GM12878 (cell line): ENCODE measurements at regions not wholly inside any gene's neighbourhood (a gene's known extent, or its start where the extent isn't known, plus 50 kb on each side); places are given as distances from the start of the nearest gene placed in this dataset.

Source experiments
- ATAC-seq: fragments of 200-7000 bp; cut with Tn5 transposase; 3 replicates; pipeline ENCODE4 v1.9.1; 2020; ENCODE audit warnings: mild to moderate bottlenecking, moderate library complexity
- BruUV-seq: library from RNA; stranded (reverse); fragments of 400-500 nt; replicated peaks from 2 replicates; lab custom pipeline; 2021; lab: Mats Ljungman, UMichigan
- CTCF ChIA-PET: fragments of 300-600 bp; sonication (Branson Sonifier 250); formaldehyde crosslinking; extraction: SDS; loops from one replicate; lab custom pipeline; 2021; ENCODE audit warnings: inconsistent platforms; lab: Yijun Ruan, JAX
- POLR2A ChIA-PET: fragments of 350-600 bp; formaldehyde crosslinking; extraction: SDS; loops from one replicate; lab custom pipeline; 2021; ENCODE audit warnings: inconsistent platforms; lab: Charles Lee
- RAD21 ChIA-PET: fragments of 300-600 bp; sonication (Branson Sonifier 250); formaldehyde crosslinking; loops from one replicate; lab custom pipeline; 2023; ENCODE audit warnings: antibody characterized with exemption; ENCODE audit not compliant: unreplicated experiment; lab: Charles Lee
- SMC1A ChIA-PET: fragments of 300-600 bp; sonication (Branson Sonifier 250); formaldehyde crosslinking; loops from one replicate; lab custom pipeline; 2023; ENCODE audit not compliant: unreplicated experiment, uncharacterized antibody; lab: Charles Lee
- DNase-seq: peaks from one replicate; pipeline ENCODE4 v3.0.0-alpha.2; 2011; ENCODE audit warnings: low read depth, low spot score
- FAIRE-seq: peaks from 3 replicates; lab custom pipeline; 2011; peaks lifted over from hg19 to GRCh38; lab: Jason Lieb, UNC
- H2AFZ ChIP-seq: 2 replicates; pipeline ENCODE4 v1.6.0; 2011; ENCODE audit warnings: low read depth, low read length, control low read depth; ENCODE audit not compliant: control insufficient read depth
- H3K27ac ChIP-seq: 2 replicates; pipeline ENCODE4 v1.5.1; 2011; ENCODE audit warnings: control low read depth; ENCODE audit not compliant: control insufficient read depth, insufficient read depth
- H3K27me3 ChIP-seq, 2 experiments: replicated peaks in 1 of 2; 2 replicates each; pipeline versions ENCODE4 v1.6.0 to v1.6.1; 2011; ENCODE audit warnings: low read length in 1 of 2; ENCODE audit not compliant: control insufficient read depth in 2 of 2, insufficient read depth in 2 of 2
- H3K36me3 ChIP-seq, 2 experiments: 2 replicates each; pipeline ENCODE4 v1.5.1; 2011; ENCODE audit warnings: low read length in 1 of 2; ENCODE audit not compliant: control insufficient read depth in 2 of 2, insufficient read depth in 2 of 2
- H3K4me1 ChIP-seq: 2 replicates; pipeline ENCODE4 v1.6.1; 2011; ENCODE audit warnings: mild to moderate bottlenecking, low read length, moderate library complexity, mixed read lengths; ENCODE audit not compliant: control insufficient read depth, insufficient read depth
- H3K4me2 ChIP-seq: 2 replicates; pipeline ENCODE4 v1.6.0; 2011; ENCODE audit warnings: control low read depth; ENCODE audit not compliant: control insufficient read depth, insufficient read depth
- H3K4me3 ChIP-seq: fragments of 200-600 bp; sonication (generic); 2 replicates; pipeline ENCODE4 v1.5.1; 2016
- H3K79me2 ChIP-seq: 2 replicates; pipeline ENCODE4 v1.6.0; 2011; ENCODE audit warnings: low read length; ENCODE audit not compliant: control insufficient read depth, insufficient read depth
- H3K9ac ChIP-seq: 2 replicates; pipeline ENCODE4 v1.8.0; 2011; ENCODE audit warnings: low read length, control low read depth, mixed read lengths; ENCODE audit not compliant: control insufficient read depth, insufficient read depth
- H3K9me3 ChIP-seq: replicated peaks from 3 replicates; pipeline ENCODE4 v1.5.1; 2011; ENCODE audit warnings: mild to moderate bottlenecking, low read length; ENCODE audit not compliant: control insufficient read depth, insufficient read depth
- H4K20me1 ChIP-seq: 2 replicates; pipeline ENCODE4 v1.6.0; 2011; ENCODE audit not compliant: control insufficient read depth, insufficient read depth
- EZH2 ChIP-seq: IDR thresholded peaks from 2 replicates; pipeline ENCODE4 v1.6.1; 2012; ENCODE audit warnings: low read depth, mild to moderate bottlenecking, control low read depth, inconsistent platforms, low read length, borderline replicate concordance; ENCODE audit not compliant: control insufficient read depth
- MEF2B ChIP-seq: fragments of 450-650 bp; IDR thresholded peaks from 2 replicates; pipeline ENCODE4 v1.6.1; 2018; ENCODE audit warnings: mild to moderate bottlenecking, moderate library complexity; ENCODE audit not compliant: partially characterized antibody, poor library complexity, severe bottlenecking
- NR2C1 ChIP-seq: fragments of 450-650 bp; IDR thresholded peaks from 2 replicates; pipeline ENCODE4 v1.6.1; 2017; ENCODE audit warnings: antibody characterized with exemption, mild to moderate bottlenecking, moderate library complexity
- RAD21 ChIP-seq: IDR thresholded peaks from 2 replicates; pipeline ENCODE4 v1.6.1; 2011; ENCODE audit warnings: mild to moderate bottlenecking, low read depth, low read length, moderate library complexity; ENCODE audit not compliant: insufficient read depth
- SIN3A ChIP-seq: IDR thresholded peaks from 2 replicates; pipeline ENCODE4 v1.6.1; 2012; ENCODE audit warnings: low read depth, low read length, improper control_type of control experiment
- SP1 ChIP-seq: IDR thresholded peaks from one replicate; pipeline ENCODE4 v1.6.1; 2011; ENCODE audit warnings: low read depth, low read length
- SRF ChIP-seq, 2 experiments: IDR thresholded peaks; 2 replicates each; pipeline ENCODE4 v1.6.1; 2011; ENCODE audit warnings: low read depth in 2 of 2, low read length in 2 of 2, mild to moderate bottlenecking in 1 of 2, moderate library complexity in 1 of 2
- TARDBP ChIP-seq: IDR thresholded peaks from 2 replicates; pipeline ENCODE4 v1.6.1; 2016; ENCODE audit warnings: borderline replicate concordance
- TCF3 ChIP-seq: IDR thresholded peaks from 2 replicates; pipeline ENCODE4 v1.6.1; 2012; ENCODE audit warnings: low read depth, mild to moderate bottlenecking, low read length, borderline replicate concordance; ENCODE audit not compliant: insufficient read depth
- WRNIP1 ChIP-seq: IDR thresholded peaks from 2 replicates; pipeline ENCODE4 v1.6.1; 2011; ENCODE audit warnings: low read depth, low read length, improper control_type of control experiment, borderline replicate concordance
- YY1 ChIP-seq: IDR thresholded peaks from 2 replicates; pipeline ENCODE4 v1.6.1; 2011; ENCODE audit warnings: low read depth, mild to moderate bottlenecking, low read length
- WGBS: methylation state at CpG from one replicate; pipeline ENCODE4 v1.1.6; 2016; ENCODE audit warnings: low lambda C conversion rate; ENCODE audit not compliant: insufficient replicate concordance, insufficient coverage; ENCODE audit errors: missing lambda C conversion rate; 5-methylcytosine and 5-hydroxymethylcytosine counted together
- in situ Hi-C: fragments of 300-500 bp; cut with MboI; formaldehyde crosslinking; loops from 9 replicates; pipeline ENCODE4 v1.14.3; 2018; ENCODE audit warnings: mixed read lengths
- intact Hi-C: fragments of 100-400 bp; cut with micrococcal nuclease; formaldehyde crosslinking; loops from one replicate; pipeline ENCODE4 v1.14.2; 2022; ENCODE audit not compliant: unreplicated experiment
- TF ChIP-seq, protein P1 (sequence below): IDR thresholded peaks from 2 replicates; pipeline ENCODE4 v1.6.1; 2012; ENCODE audit warnings: improper control_type of control experiment, low read depth, low read length; ENCODE audit not compliant: insufficient replicate concordance

DNA sequence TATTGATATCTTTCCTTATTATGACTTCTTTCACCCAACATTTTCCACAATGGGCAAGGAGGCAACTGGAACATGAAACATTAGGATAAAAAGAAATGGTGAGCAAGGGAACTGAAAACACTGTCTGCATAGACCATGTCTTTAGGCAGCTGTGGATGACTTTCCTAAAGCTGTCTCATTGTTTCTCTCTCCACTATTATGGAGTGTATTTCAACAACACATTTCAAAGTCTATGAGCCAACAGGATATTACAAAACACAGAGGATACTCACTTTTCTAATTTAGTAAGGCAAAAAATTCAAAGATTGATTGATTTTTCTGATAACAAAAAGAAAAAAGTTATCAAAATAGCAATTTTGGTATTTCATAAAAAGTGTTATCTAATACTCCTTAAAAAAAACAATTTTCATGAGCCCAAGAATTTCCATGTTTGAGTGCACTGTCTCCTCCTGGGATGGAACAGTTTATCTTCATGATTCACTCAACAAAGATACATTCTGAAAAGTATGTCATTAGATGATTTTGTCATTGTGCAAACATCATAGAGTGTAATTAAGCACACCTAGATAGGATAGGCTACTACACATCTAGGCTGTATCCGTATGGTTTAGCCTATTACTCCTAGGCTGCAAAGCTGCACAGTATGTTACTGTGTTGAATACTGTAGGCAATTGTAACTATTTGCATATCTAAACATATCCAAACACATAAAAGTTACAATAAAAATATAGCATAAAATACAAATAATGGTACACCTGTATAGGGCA, 1568.4 kb downstream of the SLITRK5 start:
- no peak for FAIRE-seq
- ChIA-PET POLR2A (no interaction called here), SMC1A (no interaction called here)

DNA sequence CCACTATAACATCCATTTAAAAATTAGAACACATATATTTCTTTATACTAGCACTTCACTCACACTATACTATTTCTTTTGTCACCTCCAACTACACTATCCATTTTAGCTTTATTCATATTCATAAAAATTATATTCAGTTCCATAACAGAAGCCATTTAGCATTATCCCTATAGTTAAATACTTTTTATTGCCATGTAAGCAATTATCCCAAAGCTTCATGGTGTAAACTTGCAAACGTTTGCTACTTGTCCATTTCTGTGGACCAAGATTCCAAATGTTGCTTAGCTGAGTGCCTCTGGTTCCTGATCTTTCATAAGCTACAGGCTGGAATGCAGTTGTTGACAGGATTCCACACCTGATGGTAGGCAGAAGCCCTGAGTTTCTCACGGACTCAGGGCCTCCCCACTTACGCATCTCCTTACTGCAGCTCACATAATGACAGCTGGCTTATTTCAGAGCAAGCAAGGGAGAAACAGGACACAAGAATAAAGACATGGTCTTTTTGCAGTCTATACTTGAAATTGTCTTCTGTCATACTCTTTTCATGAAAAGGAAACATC, 1584.8 kb downstream of the SLITRK5 start:
- Histone ChIP-seq H3K4me2 (no peak overlapping the region), H2AFZ (no peak overlapping the region), H3K4me1 (no peaks in the 10 kb centered on the region), H4K20me1 (no peaks in the 10 kb centered on the region), H3K79me2 (no peaks in the 10 kb centered on the region), H3K36me3 (no peaks in the 10 kb centered on the region), H3K4me3 (no peak overlapping the region)
- no peak for FAIRE-seq
- no TSS peak for BruUV-seq
- POLR2A ChIA-PET, result no interaction called here
- CTCF ChIA-PET, result no interaction called here
- no peak for TF ChIP-seq MEF2B
- TF ChIP-seq, protein P1, sequence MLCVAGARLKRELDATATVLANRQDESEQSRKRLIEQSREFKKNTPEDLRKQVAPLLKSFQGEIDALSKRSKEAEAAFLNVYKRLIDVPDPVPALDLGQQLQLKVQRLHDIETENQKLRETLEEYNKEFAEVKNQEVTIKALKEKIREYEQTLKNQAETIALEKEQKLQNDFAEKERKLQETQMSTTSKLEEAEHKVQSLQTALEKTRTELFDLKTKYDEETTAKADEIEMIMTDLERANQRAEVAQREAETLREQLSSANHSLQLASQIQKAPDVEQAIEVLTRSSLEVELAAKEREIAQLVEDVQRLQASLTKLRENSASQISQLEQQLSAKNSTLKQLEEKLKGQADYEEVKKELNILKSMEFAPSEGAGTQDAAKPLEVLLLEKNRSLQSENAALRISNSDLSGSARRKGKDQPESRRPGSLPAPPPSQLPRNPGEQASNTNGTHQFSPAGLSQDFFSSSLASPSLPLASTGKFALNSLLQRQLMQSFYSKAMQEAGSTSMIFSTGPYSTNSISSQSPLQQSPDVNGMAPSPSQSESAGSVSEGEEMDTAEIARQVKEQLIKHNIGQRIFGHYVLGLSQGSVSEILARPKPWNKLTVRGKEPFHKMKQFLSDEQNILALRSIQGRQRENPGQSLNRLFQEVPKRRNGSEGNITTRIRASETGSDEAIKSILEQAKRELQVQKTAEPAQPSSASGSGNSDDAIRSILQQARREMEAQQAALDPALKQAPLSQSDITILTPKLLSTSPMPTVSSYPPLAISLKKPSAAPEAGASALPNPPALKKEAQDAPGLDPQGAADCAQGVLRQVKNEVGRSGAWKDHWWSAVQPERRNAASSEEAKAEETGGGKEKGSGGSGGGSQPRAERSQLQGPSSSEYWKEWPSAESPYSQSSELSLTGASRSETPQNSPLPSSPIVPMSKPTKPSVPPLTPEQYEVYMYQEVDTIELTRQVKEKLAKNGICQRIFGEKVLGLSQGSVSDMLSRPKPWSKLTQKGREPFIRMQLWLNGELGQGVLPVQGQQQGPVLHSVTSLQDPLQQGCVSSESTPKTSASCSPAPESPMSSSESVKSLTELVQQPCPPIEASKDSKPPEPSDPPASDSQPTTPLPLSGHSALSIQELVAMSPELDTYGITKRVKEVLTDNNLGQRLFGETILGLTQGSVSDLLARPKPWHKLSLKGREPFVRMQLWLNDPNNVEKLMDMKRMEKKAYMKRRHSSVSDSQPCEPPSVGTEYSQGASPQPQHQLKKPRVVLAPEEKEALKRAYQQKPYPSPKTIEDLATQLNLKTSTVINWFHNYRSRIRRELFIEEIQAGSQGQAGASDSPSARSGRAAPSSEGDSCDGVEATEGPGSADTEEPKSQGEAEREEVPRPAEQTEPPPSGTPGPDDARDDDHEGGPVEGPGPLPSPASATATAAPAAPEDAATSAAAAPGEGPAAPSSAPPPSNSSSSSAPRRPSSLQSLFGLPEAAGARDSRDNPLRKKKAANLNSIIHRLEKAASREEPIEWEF, result no peak
- TF ChIP-seq, all 136 proteins: peak for 0
- Histone ChIP-seq H3K27me3 (no peaks in the 10 kb centered on the region), H3K27ac (no peak overlapping the region), H3K9me3 (no peaks in the 10 kb centered on the region; the same call in 2 of the 3 replicates), H3K9ac (no peak overlapping the region)
- SMC1A ChIA-PET, result no interaction called here
- WGBS, result 0% methylated on average over 3 of the region's 3 CpGs
- ATAC-seq (no peak), DNase-seq (no peak)
- intact Hi-C loops, result no loop called here
- in situ Hi-C loops, result no loop called here
- RAD21 ChIA-PET, result no interaction called here

More for the DNA sequence above, 1568.4 kb downstream of the SLITRK5 start:
- CTCF ChIA-PET, result no interaction called here
- BruUV-seq, result no TSS peak
- Histone ChIP-seq H3K79me2 (no peaks in the 10 kb centered on the region), H3K4me3 (no peak overlapping the region), H3K27ac (no peak overlapping the region), H3K9ac (no peak overlapping the region), H3K36me3 (no peaks in the 10 kb centered on the region), H3K27me3 (no peaks in the 10 kb centered on the region), H4K20me1 (no peaks in the 10 kb centered on the region), H3K9me3 (no peaks in the 10 kb centered on the region), H2AFZ (no peak overlapping the region), H3K4me2 (no peak overlapping the region), H3K4me1 (no peaks in the 10 kb centered on the region)
- intact Hi-C loops (no loop called here), in situ Hi-C loops (no loop called here)
- ATAC-seq, result no peak
- no peak for DNase-seq
- no peak for TF ChIP-seq EZH2
- no peak for TF ChIP-seq TCF3
- TF ChIP-seq SP1, result no peak
- no peak for TF ChIP-seq YY1
- TF ChIP-seq WRNIP1, result no peak
- no peak for TF ChIP-seq NR2C1
- TF ChIP-seq SIN3A, result no peak
- no peak for TF ChIP-seq SRF (IDR thresholded peaks at IDR 0.05; ENCODE audit: low read depth in 2 of 2, low read length in 2 of 2)
- TF ChIP-seq TARDBP, result no peak
- TF ChIP-seq RAD21, result no peak
- RAD21 ChIA-PET, result no interaction called here
- 0% methylated on average over 1 of the region's 1 CpG for WGBS
